GM19025 (cell line): ENCODE measurements at regions not wholly inside any gene's neighbourhood (a gene's known extent, or its start where the extent isn't known, plus 50 kb on each side); places are given as distances from the start of the nearest gene placed in this dataset.

Experiments used
- ATAC-seq: cut with Tn5 transposase; IDR thresholded peaks from one replicate; pipeline ENCODE4 v1.9.1; 2021; ENCODE audit warnings: mild to moderate bottlenecking, low read depth, moderate library complexity; ENCODE audit not compliant: unreplicated experiment

GRCh38 chr11:98143661-98144060, 877.1 kb upstream of the CNTN5 start:
- ATAC-seq: no peak

GRCh38 chr11:98153752-98154151, 867.0 kb upstream of the CNTN5 start:
- ATAC-seq: no peak

GRCh38 chr11:98155696-98156095, 865.1 kb upstream of the CNTN5 start:
- ATAC-seq: no peak

- no peak for ATAC-seq
Measured at GRCh38 chr11:98177925-98178324, 842.8 kb upstream of the CNTN5 start.

GRCh38 chr11:98180511-98180910, 840.2 kb upstream of the CNTN5 start:
- no peak for ATAC-seq

GRCh38 chr11:98180921-98181320, 839.8 kb upstream of the CNTN5 start:
- ATAC-seq: no peak

GRCh38 chr11:98183034-98183433, 837.7 kb upstream of the CNTN5 start:
- ATAC-seq: no peak

- no peak for ATAC-seq
Measured at GRCh38 chr11:98185245-98185644, 835.5 kb upstream of the CNTN5 start.

- ATAC-seq: no peak
Measured at GRCh38 chr11:98194611-98195010, 826.1 kb upstream of the CNTN5 start.

GRCh38 chr11:98195300-98195699, 825.4 kb upstream of the CNTN5 start:
- no peak for ATAC-seq

- no peak for ATAC-seq
Measured at GRCh38 chr11:98207086-98207485, 813.7 kb upstream of the CNTN5 start.

- ATAC-seq: no peak
Measured at GRCh38 chr11:98227278-98227677, 793.5 kb upstream of the CNTN5 start.

- no peak for ATAC-seq
Measured at GRCh38 chr11:98230678-98231077, 790.1 kb upstream of the CNTN5 start.

GRCh38 chr11:98234698-98235097, 786.1 kb upstream of the CNTN5 start:
- no peak for ATAC-seq

- no peak for ATAC-seq
Measured at GRCh38 chr11:98243897-98244296, 776.9 kb upstream of the CNTN5 start.

GRCh38 chr11:98260983-98261382, 759.8 kb upstream of the CNTN5 start:
- no peak for ATAC-seq

- ATAC-seq: no peak
Measured at GRCh38 chr11:98277251-98277912, 743.4 kb upstream of the CNTN5 start.

GRCh38 chr11:98289617-98290263, 731.0 kb upstream of the CNTN5 start:
- ATAC-seq: no peak

- no peak for ATAC-seq
Measured at GRCh38 chr11:98296091-98296880, 724.5 kb upstream of the CNTN5 start.

GRCh38 chr11:98300719-98301118, 720.0 kb upstream of the CNTN5 start:
- no peak for ATAC-seq

- no peak for ATAC-seq
Measured at GRCh38 chr11:98307827-98308491, 712.8 kb upstream of the CNTN5 start.
